DND-41 (cell line): ENCODE measurements at regions not wholly inside any gene's neighbourhood (a gene's known extent, or its start where the extent isn't known, plus 50 kb on each side); places are given as distances from the start of the nearest gene placed in this dataset.

Experiments
- EZH2 ChIP-seq: IDR thresholded peaks from 3 replicates; pipeline ENCODE4 v1.6.1; 2012; ENCODE audit warnings: borderline replicate concordance, low read depth, mild to moderate bottlenecking, moderate library complexity, low read length, inconsistent platforms; ENCODE audit not compliant: severe bottlenecking
- TF ChIP-seq, protein P1 (sequence below): IDR thresholded peaks from 2 replicates; pipeline ENCODE4 v1.5.1; 2012; ENCODE audit warnings: borderline replicate concordance, low read length, moderate library complexity, mild to moderate bottlenecking; ENCODE audit not compliant: poor library complexity, severe bottlenecking; ENCODE audit errors: extremely low read depth

DNA sequence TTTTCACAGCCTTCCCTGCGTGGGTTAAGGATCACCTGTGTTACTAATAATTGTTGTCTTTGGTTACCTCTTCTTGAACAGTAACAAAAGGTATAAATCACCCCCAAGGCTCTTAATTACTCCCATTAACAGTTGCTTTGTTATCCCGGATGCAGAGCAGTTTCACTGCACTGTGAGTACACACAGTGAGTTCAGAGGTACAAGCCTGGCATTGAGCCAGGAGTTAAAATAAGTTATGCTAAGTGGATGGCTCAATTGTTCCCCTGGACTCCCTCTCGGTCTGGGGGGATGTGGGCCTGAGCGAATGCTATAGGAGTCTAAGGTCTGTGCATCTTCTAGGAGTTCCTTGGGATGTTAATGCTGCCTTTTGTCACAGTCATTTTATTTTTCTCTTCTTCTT lies 258.3 kb downstream of the ATG4C start:
- TF ChIP-seq, protein P1, sequence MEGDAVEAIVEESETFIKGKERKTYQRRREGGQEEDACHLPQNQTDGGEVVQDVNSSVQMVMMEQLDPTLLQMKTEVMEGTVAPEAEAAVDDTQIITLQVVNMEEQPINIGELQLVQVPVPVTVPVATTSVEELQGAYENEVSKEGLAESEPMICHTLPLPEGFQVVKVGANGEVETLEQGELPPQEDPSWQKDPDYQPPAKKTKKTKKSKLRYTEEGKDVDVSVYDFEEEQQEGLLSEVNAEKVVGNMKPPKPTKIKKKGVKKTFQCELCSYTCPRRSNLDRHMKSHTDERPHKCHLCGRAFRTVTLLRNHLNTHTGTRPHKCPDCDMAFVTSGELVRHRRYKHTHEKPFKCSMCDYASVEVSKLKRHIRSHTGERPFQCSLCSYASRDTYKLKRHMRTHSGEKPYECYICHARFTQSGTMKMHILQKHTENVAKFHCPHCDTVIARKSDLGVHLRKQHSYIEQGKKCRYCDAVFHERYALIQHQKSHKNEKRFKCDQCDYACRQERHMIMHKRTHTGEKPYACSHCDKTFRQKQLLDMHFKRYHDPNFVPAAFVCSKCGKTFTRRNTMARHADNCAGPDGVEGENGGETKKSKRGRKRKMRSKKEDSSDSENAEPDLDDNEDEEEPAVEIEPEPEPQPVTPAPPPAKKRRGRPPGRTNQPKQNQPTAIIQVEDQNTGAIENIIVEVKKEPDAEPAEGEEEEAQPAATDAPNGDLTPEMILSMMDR, result no peak
- TF ChIP-seq EZH2, result no peak
